ENCODE measurements at regions not wholly inside any gene's neighbourhood (a gene's known extent, or its start where the extent isn't known, plus 50 kb on each side); places are given as distances from the start of the nearest gene placed in this dataset.
"Not testable (repeated sequence)": the region's sequence is repeated elsewhere in the genome, so short reads cannot be mapped to it uniquely, and the experiment has no call there.

DNA sequence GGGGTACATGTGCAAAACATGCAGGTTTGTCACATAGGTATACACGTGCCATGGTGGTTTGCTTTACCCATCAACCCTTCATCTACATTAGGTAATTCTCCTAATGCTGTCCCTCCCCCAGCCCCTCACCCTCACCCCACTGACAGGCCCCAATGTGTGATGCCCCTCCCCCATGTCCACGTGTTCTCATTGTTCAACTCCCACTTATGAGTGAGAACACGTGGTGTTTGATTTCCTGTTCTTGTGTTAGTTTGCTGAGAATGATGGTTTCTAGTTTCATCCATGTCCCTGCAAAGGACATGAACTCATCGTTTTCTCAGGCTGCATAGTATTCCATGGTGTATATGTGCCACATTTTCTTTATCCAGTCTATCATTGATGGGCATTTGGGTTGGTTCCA is 232.9 kb upstream of the RASGRP1 start:
- TF ChIP-seq POLR2A, EP300 (IDR thresholded peaks at IDR 0.05): not testable (repeated sequence)
- TF ChIP-seq, protein P1, sequence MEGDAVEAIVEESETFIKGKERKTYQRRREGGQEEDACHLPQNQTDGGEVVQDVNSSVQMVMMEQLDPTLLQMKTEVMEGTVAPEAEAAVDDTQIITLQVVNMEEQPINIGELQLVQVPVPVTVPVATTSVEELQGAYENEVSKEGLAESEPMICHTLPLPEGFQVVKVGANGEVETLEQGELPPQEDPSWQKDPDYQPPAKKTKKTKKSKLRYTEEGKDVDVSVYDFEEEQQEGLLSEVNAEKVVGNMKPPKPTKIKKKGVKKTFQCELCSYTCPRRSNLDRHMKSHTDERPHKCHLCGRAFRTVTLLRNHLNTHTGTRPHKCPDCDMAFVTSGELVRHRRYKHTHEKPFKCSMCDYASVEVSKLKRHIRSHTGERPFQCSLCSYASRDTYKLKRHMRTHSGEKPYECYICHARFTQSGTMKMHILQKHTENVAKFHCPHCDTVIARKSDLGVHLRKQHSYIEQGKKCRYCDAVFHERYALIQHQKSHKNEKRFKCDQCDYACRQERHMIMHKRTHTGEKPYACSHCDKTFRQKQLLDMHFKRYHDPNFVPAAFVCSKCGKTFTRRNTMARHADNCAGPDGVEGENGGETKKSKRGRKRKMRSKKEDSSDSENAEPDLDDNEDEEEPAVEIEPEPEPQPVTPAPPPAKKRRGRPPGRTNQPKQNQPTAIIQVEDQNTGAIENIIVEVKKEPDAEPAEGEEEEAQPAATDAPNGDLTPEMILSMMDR (IDR thresholded peaks at IDR 0.05) = not testable (repeated sequence)
